Astrocyte (in vitro differentiated cells and primary cell): ENCODE measurements at regions not wholly inside any gene's neighbourhood (a gene's known extent, or its start where the extent isn't known, plus 50 kb on each side); places are given as distances from the start of the nearest gene placed in this dataset.

ENCODE experiments used
- DNase-seq: peaks from one replicate; pipeline ENCODE4 v3.0.0-alpha.2; 2010; ENCODE audit warnings: low read depth
- FAIRE-seq: peaks from 2 replicates; lab custom pipeline; 2011; peaks lifted over from hg19 to GRCh38; lab: Jason Lieb, UNC
- H2AFZ ChIP-seq: 2 replicates; pipeline ENCODE4 v1.6.0; 2012; ENCODE audit warnings: low read depth, low read length, inconsistent platforms
- H3K27ac ChIP-seq: 2 replicates; pipeline ENCODE4 v1.5.1; 2011; ENCODE audit warnings: low read depth, low read length, inconsistent platforms
- H3K27me3 ChIP-seq: 2 replicates; pipeline ENCODE4 v1.6.0; 2011; ENCODE audit warnings: low read length, inconsistent platforms; ENCODE audit not compliant: insufficient read depth
- H3K36me3 ChIP-seq: 2 replicates; pipeline ENCODE4 v1.5.1; 2011; ENCODE audit warnings: low read length, inconsistent platforms; ENCODE audit not compliant: insufficient read depth
- H3K4me1 ChIP-seq: 2 replicates; pipeline ENCODE4 v1.5.1; 2011; ENCODE audit warnings: low read length, inconsistent platforms; ENCODE audit not compliant: insufficient read depth
- H3K4me2 ChIP-seq: 2 replicates; pipeline ENCODE4 v1.6.0; 2012; ENCODE audit warnings: low read length, inconsistent platforms
- H3K4me3 ChIP-seq: 2 replicates; pipeline ENCODE4 v1.5.1; 2011; ENCODE audit warnings: low read depth, mild to moderate bottlenecking, low read length, inconsistent platforms; ENCODE audit not compliant: insufficient read depth
- H3K79me2 ChIP-seq: 2 replicates; pipeline ENCODE4 v1.6.0; 2012; ENCODE audit warnings: mild to moderate bottlenecking, low read length, inconsistent platforms; ENCODE audit not compliant: insufficient read depth
- H3K9ac ChIP-seq: 2 replicates; pipeline ENCODE4 v1.6.0; 2012; ENCODE audit warnings: mild to moderate bottlenecking, low read length, inconsistent platforms
- H3K9me3 ChIP-seq: 2 replicates; pipeline ENCODE4 v1.5.1; 2012; ENCODE audit warnings: low read depth, mild to moderate bottlenecking, low read length, inconsistent platforms; ENCODE audit not compliant: insufficient read depth
- H4K20me1 ChIP-seq: 2 replicates; pipeline ENCODE4 v1.6.0; 2012; ENCODE audit warnings: low read length, inconsistent platforms; ENCODE audit not compliant: insufficient read depth
- H3K27ac Mint-ChIP-seq: one replicate; pipeline ENCODE4 v1.8.0; 2021; ENCODE audit warnings: mild to moderate bottlenecking, mixed read lengths; ENCODE audit not compliant: unreplicated experiment
- H3K27me3 Mint-ChIP-seq: one replicate; pipeline ENCODE4 v1.8.0; 2021; ENCODE audit warnings: low read depth, mixed read lengths; ENCODE audit not compliant: unreplicated experiment
- H3K36me3 Mint-ChIP-seq: one replicate; pipeline ENCODE4 v1.8.0; 2021; ENCODE audit warnings: low read depth, mixed read lengths; ENCODE audit not compliant: unreplicated experiment
- H3K4me1 Mint-ChIP-seq: one replicate; pipeline ENCODE4 v1.8.0; 2021; ENCODE audit warnings: low read depth, mixed read lengths; ENCODE audit not compliant: unreplicated experiment
- H3K4me3 Mint-ChIP-seq: one replicate; pipeline ENCODE4 v1.8.0; 2021; ENCODE audit warnings: mild to moderate bottlenecking, moderate library complexity, mixed read lengths; ENCODE audit not compliant: unreplicated experiment
- H3K9me3 Mint-ChIP-seq: one replicate; pipeline ENCODE4 v1.8.0; 2021; ENCODE audit warnings: mild to moderate bottlenecking, mixed read lengths; ENCODE audit not compliant: unreplicated experiment
- CTCF ChIP-seq: IDR thresholded peaks from 2 replicates; pipeline ENCODE4 v1.5.1; 2011; ENCODE audit warnings: low read depth, mild to moderate bottlenecking, inconsistent platforms, low read length, moderate library complexity; ENCODE audit not compliant: insufficient read depth
- EZH2 ChIP-seq: IDR thresholded peaks from 2 replicates; pipeline ENCODE4 v1.6.1; 2012; ENCODE audit warnings: mild to moderate bottlenecking, low read length, inconsistent platforms; ENCODE audit not compliant: insufficient read depth

DNA sequence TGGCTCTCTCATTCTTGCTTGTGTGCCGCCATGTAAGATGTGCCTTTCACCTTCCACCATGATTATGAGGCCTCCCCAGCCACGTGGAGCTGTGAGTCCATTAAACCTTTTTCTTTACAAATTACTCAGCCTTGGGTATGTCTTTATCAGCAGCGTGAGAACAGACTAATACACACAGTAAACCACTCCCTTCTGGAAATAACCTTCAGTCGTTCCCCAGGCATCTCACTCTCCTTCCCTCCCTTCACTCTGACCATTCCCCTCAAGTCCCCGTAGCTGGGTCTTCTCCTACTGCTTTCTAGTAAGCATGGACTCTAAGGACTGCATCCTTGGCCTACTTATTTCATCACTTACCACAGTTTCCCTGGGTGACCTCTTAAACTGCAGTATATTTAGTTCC lies 493.9 kb downstream of the CCDC171 start:
- no peak overlapping the region for H3K4me3 Mint-ChIP-seq
- H3K9me3 ChIP-seq: no peaks in the 10 kb centered on the region
- H3K27me3 Mint-ChIP-seq: peaks cover 2% of the 10 kb centered on the region
- no peak overlapping the region for H3K4me2 ChIP-seq
- TF ChIP-seq CTCF (no peak), EZH2 (no peak)
- no peak for DNase-seq
- no peaks in the 10 kb centered on the region for H3K36me3 Mint-ChIP-seq
- H4K20me1 ChIP-seq: no peaks in the 10 kb centered on the region
- H3K27me3 ChIP-seq: no peaks in the 10 kb centered on the region
- peaks cover 11% of the 10 kb centered on the region for H3K4me1 ChIP-seq
- H3K4me3 ChIP-seq: no peak overlapping the region
- no peak overlapping the region for H3K27ac Mint-ChIP-seq
- H2AFZ ChIP-seq: no peak overlapping the region
- peaks cover 12% of the 10 kb centered on the region for H3K9me3 Mint-ChIP-seq
- no peak for FAIRE-seq
- H3K27ac ChIP-seq: no peak overlapping the region
- H3K79me2 ChIP-seq: no peaks in the 10 kb centered on the region
- no peak overlapping the region for H3K9ac ChIP-seq
- peaks cover 2% of the 10 kb centered on the region for H3K4me1 Mint-ChIP-seq
- H3K36me3 ChIP-seq: no peaks in the 10 kb centered on the region

DNA sequence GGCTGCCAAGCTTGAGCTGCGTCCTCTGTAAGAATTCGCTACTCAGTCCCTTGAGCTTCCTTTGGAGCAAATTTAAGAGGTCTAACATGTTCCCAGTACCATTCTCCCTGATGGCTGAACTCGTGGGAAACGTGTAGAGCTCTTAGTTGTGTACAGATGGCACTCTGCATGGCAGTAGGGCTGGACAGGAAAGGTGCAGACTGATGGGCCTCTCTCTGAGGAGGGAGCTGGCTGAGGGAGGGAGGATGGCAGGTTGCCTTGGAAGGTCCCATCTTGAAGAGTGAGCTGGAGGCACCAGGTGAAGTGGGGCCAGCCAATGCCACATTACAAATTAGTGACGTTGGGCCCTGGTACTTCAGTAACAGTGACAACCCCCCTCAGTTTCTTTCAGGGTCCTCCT lies 495.3 kb downstream of the CCDC171 start:
- Mint-ChIP-seq H3K27ac (no peak overlapping the region), H3K9me3 (peaks cover 14% of the 10 kb centered on the region), H3K4me3 (no peak overlapping the region), H3K27me3 (peaks cover 2% of the 10 kb centered on the region), H3K4me1 (peaks cover 2% of the 10 kb centered on the region), H3K36me3 (no peaks in the 10 kb centered on the region)
- DNase-seq (no peak), FAIRE-seq (no peak)
- H3K4me1 ChIP-seq: peaks cover 11% of the 10 kb centered on the region
- no peaks in the 10 kb centered on the region for H3K27me3 ChIP-seq
- H3K79me2 ChIP-seq: no peaks in the 10 kb centered on the region
- no peak overlapping the region for H3K27ac ChIP-seq
- H3K4me3 ChIP-seq: no peak overlapping the region
- H3K9ac ChIP-seq: no peak overlapping the region
- no peaks in the 10 kb centered on the region for H4K20me1 ChIP-seq
- no peak overlapping the region for H2AFZ ChIP-seq
- no peaks in the 10 kb centered on the region for H3K36me3 ChIP-seq
- TF ChIP-seq EZH2 (no peak), CTCF (no peak)
- H3K9me3 ChIP-seq: no peaks in the 10 kb centered on the region
- no peak overlapping the region for H3K4me2 ChIP-seq

- Mint-ChIP-seq H3K4me1 (no peaks in the 10 kb centered on the region), H3K27ac (no peak overlapping the region), H3K9me3 (peaks cover 5% of the 10 kb centered on the region), H3K27me3 (peaks cover 2% of the 10 kb centered on the region), H3K4me3 (no peak overlapping the region), H3K36me3 (no peaks in the 10 kb centered on the region)
- Histone ChIP-seq H3K27me3 (no peaks in the 10 kb centered on the region), H3K79me2 (no peaks in the 10 kb centered on the region), H3K4me3 (no peak overlapping the region), H4K20me1 (no peaks in the 10 kb centered on the region), H3K27ac (no peak overlapping the region), H3K4me2 (no peak overlapping the region), H3K4me1 (peaks cover under 1% of the 10 kb centered on the region), H2AFZ (no peak overlapping the region), H3K9me3 (no peaks in the 10 kb centered on the region), H3K36me3 (no peaks in the 10 kb centered on the region), H3K9ac (no peak overlapping the region)
- DNase-seq: no peak
- no peak for FAIRE-seq
- no peak for TF ChIP-seq CTCF
- TF ChIP-seq EZH2: no peak
Measured at GRCh38 chr9:16052146-16052545, 499.3 kb downstream of the CCDC171 start.
